HL-60/S4 treated with retinoic acid at 250 ng/mL for 4 days and 3 days (cell line): ENCODE measurements at regions not wholly inside any gene's neighbourhood (a gene's known extent, or its start where the extent isn't known, plus 50 kb on each side); places are given as distances from the start of the nearest gene placed in this dataset.
"Not testable (repeated sequence)": the region's sequence is repeated elsewhere in the genome, so short reads cannot be mapped to it uniquely, and the experiment has no call there.

Experiments used
- in situ Hi-C: fragments of 300-500 bp; cut with MboI; formaldehyde crosslinking; loops from 2 replicates; pipeline ENCODE4 v1.7.0; 2022; ENCODE audit warnings: low sequenced_read_pairs

DNA sequence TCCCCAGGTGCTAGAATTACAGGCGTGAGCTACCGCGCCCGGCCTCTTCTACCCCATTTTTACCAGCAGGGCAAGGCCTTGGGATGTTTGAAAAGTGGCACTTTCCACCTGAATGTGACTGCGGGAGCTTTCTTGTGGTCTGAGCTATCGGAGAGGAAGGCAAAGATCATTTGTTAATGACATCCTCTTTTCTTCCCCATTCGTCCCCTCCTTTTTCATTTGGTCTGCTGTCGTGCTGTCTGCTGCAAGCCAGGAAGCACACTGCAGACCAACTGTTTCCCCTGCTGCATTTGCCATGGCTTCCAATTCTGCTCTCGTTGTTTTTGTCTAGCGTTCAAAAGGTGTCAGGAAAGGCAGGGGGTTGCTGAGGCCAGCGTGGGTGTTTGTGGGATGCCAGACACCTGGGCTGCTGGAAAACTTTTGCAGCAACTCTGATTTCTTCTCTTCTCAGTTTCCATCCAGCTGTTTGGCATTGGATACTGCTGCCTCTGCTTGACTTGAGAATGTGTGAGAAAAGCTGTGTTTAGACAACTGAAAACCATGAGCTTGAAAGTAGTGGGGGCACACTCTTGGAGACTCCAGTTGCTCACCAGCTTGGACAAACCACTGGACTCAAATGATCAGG, 196.4 kb upstream of the MSX2 start:
- in situ Hi-C loops: no loop called here

DNA sequence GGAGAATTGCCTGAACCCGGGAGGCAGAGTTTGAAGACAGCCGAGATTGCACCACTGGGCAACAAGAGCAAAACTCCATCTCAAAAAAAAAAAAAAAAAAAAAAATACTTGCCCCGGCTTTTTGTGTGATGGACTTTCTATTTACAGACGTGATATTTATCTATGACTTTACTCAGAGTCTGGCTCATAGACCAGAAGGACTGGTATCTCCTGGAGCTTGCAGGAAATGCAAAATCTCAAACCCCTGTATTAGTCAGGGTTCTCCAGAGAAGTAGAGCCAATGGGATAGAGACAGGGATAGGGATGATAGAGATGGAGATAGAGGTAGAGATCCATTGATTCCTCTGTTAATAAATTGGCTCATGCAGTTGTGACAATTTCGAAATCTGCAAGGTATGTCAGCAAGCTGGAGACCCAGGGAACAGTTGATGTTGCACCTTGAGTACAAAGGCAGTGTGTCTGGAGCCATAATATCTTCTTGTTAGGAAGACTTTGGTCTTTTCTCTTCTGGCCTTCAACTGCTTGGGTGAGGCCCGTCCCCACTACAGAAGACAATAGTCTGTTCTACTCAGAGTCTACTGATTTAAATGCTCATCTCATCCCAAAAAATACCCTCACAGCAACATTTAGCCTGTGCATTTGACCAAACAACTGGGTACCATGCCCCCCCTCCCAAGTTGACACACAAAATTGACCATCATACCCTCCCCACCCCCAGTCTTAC, 195.4 kb upstream of the MSX2 start:
- in situ Hi-C loops: no loop called here

DNA sequence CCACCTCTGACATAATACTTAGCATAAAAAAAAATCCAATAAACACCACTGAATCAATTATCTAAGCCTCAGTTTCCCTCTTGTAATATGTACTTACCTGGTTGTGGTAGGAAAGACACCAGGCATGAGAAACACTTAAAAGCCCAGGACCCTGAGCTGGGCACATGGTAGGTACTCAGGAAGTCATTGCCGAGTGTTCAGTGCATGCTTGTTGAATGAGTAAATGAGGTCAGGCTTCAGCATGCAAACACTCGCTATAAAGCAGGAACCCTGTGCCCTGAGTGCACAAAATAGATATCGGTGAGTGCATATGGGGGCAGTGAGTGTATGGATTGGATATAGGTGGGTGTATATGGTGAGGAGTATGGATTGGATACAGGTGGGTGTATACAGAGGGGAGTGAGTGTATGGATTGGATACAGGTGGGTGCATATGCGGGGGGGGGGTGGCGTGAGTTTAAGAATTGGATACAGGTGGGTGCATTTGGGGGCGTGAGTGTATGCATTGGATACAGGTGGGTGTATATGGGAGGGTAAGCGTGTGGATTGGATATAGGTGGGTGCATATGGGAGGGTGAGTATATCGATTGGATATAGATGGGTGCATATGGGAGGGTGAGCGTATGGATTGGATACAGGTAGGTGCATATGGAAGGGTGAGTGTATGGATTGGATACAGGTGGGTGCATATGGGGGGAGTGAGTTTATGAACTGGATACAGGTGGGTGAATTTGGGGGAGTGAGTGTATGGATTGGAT, 194.3 kb upstream of the MSX2 start:
- in situ Hi-C loops: no loop called here

DNA sequence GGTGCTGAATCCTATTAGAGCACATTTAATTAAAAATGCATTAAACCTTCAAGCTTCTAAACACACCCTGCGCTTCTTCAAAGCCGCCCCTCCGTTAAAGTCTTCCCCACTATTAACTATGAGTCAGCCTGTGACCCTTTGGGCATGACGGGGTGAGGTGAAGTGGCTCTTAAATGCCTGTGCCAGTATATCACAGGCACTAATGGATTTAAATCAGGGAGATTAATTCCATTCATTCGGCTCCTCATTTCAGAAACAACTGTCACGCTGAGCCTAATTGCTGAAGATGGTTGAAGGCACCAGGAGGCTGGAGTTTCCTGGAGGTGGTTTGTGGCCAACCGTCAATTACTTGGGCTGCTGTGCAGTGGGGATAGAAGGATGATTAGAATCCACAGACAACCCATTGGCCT, 192.6 kb upstream of the MSX2 start:
- in situ Hi-C loops: no loop called here

DNA sequence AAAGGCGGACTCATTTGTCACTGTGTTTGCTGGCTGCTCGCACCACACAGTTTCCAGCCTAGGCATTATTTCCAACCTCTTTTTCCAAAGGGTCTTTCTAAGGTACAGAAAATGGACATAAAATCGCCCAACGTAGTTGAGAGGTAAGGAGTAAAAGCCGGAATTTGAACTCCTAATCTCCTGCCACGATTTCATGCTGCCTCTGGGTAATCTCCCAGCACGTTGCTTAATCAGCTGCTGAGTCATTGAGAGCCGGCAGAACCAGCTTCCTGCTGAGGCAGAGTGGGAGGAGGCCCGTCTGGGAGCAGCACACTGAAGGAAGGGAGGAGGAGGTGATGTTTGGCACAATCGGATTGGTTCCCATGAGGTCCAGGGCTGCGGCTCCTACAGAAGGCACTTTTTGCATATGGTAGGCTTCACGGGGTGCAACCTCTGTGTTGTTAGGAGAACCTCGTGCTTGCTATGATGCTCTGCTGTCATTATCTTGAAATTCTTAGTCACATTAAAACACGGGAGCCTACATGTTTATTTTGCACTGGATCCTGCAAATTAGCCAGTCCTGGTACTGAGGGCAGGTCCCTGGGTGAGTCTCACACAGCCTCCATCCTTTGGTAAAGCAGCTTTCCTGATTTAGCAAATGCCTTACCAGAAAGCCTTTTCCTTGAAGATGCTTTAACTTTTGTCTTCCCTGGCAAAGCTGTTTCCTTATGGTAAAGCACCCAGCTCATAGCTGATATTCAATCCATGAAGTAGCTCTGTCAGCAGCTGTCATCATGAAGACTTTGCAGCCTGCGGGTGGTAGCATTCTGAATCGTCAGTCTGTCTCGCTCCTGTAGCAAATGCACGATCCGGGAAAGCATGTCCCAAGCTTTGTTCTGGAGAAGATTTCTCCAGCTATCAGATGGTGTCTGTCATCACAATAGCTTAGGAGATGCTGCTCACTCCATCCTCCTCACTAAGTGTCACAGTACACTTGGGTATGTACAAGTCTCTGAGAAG, 191.6 kb upstream of the MSX2 start:
- in situ Hi-C loops: no loop called here

DNA sequence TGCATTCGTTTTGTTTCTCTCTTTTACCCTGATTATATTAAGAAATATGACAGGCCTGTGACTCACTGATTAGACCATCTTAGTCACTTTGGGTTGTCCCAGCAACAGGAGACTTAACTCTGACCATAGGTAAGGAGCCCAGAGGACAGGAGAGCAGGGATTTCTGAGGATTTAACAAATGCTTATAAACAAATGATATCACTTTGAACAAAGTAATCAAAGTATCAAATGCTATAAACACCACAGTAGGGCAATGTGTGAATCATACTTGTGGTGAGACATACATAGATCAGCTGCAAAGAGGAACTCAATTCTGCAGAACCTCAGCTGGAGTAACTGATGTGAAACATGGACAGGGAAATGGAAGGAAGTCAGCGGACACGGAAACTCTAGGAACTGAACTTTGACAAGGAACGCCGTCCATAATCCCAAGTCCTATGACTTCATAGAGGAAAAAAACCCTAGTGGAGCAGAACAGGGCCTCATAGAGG, 190.6 kb upstream of the MSX2 start:
- in situ Hi-C loops: no loop called here

DNA sequence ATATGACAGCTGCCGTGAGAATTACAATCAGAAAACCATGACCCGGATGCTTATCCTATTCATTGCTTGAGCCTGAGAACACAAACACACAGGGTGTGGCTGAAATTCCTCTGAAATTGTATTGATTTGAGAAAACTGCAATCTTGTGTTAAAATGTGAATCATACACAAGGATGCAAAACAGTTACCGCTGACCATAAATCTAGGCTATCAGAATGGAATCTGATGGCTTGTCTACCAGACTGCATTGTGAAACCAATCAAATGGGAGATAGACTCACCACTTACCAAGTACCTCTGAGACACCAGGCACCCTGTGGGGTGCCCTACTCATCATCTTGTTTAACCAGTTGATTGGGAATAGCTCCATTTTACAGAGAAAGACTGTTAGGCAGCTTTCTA, 188.7 kb upstream of the MSX2 start:
- in situ Hi-C loops: no loop called here

DNA sequence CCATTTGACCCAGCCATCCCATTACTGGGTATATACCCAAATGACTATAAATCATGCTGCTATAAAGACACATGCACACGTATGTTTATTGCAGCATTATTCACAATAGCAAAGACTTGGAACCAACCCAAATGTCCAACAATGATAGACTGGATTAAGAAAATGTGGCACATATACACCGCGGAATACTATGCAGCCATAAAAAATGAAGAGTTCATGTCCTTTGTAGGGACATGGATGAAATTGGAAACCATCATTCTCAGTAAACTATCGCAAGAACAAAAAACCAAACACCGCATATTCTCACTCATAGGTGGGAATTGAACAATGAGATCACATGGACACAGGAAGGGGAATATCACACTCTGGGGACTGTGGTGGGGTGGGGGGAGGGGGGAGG, 184.6 kb upstream of the MSX2 start:
- in situ Hi-C loops: not testable (repeated sequence)

DNA sequence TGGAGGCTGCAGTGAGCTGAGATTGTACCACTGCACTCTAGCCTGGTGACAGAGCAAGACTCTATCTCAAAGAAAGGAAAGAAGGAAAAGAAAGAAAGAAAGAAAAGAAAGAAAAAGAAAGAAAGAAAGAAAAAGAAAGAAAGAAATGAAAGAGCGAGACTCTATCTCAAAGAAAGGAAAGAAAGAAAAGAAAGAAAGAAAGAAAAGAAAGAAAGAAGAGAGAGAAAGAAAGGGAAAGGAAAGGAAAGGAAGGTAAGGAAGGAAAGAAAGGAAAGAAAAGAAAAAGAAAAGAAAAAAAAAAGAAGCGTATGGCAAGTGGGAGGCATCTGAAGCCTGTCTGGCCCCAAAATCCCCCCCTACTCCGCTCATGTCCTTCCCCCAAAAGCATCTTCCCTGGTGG, 182.3 kb upstream of the MSX2 start:
- in situ Hi-C loops: no loop called here

DNA sequence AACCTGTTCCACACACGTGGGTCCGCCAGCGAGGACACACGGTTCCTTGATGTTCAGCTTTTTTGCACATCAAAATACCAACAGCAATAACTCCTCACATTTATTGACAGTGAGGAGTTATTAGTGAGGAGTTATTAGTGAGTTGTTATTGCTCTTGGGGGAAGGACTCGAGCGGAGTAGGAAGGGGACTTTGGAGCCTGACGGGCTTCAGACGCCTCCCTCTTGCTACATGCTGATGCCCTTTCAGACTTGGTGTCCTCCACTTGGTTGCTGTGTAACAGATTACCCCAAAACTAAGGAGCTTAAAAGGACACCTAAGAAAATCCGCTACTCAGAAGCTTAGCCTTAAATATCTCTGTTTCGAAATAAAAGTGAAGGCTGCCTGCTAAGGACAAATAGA, 181.9 kb upstream of the MSX2 start:
- in situ Hi-C loops: no loop called here

DNA sequence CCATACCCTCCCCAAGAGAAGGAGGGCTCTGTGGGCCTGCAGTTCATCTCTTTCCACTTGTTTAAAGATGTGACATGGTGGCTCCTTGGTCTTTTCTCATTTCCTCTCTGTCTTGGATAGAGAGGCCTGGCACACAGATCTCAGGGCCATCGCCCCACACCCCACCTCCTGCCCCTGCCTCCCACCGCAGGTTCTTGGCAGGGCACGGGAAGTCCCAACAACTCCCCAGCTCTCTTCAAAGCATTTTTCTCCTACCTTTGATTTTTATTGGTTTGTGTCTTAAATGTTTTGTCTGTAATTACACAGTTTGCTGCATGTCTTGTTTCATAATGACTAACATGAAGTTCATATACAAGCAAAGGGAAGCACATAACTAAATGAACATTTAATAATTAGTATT, 178.5 kb upstream of the MSX2 start:
- in situ Hi-C loops: no loop called here

DNA sequence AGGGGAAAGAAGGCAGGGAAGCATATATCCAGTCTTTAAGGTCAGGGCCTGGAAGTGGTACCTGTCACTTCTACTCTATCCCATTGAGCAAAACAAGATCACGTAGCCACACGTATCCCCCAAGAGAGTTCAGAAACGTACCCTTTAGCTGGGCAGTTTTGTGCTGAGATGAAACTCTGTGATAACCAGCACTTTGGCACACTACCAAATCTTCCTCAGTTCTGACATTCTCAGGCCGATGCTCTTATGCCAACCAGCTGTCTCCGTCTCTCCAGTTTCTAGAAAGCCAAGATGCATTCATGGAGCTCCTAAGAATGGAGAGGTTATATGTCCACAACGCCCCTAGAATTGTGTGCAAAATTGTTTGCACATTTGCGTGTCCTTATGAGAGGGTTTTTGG, 176.6 kb upstream of the MSX2 start:
- in situ Hi-C loops: no loop called here

DNA sequence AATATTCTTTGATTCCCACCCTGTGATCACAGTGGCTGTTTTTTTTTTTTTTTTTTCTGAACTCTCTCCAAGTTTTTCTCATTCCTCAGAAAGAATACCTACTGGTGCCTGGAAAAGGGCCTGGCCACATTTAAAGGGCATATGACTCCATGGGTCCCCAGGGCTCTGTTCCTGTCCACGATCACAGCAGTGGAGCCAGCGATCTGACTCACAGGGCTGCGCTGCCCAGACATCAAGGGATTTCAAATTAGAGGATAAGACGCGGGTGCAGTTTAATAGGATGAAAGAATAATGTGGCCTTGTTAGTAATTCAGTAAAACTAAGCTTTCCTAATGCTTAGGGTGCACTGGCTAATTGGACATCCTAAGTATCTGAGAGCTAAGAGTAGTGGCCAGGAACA, 175.1 kb upstream of the MSX2 start:
- in situ Hi-C loops: no loop called here

DNA sequence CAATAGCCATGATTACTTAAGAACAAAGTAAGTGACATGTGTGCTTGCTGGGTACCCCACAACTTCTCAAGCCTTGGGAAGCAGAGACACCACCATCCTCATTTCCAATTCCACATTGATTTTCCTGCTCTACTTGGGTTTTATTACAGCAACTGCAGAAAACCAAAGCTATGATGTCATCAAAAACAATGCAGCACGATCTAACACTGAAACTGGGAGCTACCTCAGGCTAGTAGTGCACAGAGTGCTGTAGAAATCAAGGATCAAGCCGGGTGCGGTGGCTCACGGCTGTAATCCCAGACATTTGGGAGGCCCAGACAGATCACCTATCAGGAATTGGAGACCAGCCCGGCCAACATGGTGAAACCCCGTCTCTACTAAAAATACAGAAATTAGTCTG, 174.4 kb upstream of the MSX2 start:
- in situ Hi-C loops: no loop called here

DNA sequence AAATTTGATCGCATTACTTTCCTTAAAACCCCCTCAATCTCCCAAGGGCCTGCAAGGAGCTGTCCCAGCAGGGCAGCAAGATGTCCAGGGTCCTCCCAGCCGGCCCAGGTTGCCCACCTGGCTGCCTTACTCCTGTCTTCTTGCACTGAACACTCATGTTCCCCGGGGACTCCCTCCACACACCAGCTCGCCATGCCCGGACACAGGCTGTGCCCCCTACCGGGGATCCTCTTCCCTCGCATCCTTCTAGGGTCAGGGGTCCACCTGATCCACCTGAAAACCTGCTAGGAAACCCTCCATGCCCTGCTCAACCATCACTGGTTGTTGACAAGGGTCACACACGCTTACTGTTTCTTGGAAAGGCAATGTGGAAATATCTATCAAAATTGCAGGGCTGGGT, 172.0 kb upstream of the MSX2 start:
- in situ Hi-C loops: no loop called here

DNA sequence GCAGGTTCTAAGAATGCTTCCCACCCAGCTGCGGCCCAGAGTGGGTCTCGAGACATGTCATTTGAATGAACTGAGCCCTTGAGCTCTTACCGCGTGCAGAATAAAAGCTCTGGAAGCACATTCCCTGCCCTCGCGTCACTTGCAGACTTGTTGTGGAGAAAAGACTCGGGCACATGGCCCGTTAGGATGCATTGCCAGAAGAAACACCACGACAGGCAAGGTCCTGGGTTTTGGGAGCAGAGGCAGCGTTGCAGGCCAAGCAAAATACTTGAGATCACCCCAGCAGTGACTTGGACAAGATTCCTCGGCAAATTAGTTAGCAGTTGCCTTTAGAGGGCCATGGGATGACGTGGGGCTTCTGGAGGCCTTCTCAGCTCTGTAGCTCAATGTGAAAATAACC, 170.8 kb upstream of the MSX2 start:
- in situ Hi-C loops: no loop called here

DNA sequence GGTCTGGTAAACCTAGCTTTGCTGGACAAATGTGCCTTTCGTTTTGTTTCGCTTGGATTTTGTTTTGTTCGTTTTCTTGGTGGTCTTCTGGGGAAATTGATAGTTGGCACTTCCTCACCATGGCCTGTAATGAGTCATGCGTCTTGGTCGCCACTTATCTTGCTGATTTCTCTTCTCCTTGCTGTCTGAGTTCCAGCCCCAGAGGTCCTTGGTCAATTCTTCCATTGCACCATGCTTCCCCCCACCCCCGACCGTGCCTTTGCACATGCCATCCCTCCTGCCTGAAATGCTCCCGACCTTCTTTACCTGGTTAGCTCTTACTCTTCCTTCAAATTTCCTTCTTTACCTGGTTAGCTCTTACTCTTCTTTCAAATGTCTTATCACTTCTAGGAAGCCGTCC, 168.7 kb upstream of the MSX2 start:
- in situ Hi-C loops: no loop called here

DNA sequence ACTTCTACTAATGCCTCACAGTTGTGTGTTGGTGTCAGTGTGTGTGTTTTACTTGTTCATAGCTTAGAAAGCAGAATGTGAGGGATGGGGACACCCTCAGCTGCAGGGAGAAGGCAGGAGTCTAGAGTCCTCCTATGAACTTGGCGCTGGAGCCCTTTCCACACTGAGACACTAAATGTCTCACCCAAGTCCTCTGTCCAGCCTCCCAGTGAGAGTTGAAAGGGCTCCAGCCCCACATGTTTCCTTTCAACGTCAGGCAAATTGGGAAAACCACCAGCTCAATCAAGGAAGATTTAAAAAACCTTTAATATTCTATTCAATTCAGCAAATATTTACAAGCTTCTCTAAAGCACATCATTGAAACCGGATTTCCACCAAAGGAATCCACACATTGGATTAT, 167.6 kb upstream of the MSX2 start:
- in situ Hi-C loops: no loop called here

DNA sequence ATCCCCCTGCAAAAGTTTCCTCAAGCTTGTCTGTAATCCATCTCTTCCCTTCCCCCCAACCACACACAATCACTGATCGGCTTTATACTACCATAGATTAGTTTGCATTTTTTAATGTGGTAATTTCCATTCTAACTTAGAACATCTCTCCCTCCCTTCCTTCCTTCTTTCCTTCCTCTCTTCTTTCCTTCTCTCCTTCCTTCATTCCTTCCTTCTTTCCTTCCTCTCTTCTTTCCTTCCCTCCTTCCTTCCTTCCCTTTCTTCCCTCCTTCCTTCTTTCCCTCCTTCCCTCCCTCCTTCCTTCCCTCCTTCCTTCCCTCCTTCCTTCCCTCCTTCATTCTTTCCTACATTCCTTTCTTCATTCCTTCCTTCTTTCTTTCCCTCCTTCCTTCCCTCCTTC, 166.2 kb upstream of the MSX2 start:
- in situ Hi-C loops: no loop called here

DNA sequence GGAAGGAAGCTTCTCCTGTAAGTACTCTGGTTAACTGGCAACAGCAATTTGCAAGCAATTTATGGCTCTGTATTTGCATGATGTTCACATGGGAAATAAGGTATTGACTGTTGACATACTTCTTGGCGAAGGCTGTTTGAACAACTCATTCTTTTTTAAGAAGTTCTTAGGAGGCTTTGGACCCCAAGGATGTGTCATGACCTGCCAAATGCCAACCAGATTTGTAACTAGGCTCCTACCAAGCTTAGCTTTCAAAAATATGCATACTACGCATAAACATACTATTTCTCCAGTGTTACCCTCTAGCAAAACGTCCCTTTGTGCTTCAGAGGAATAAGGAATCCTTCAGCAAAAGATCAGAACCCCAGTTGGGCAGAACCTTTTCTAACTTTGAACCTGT, 165.2 kb upstream of the MSX2 start:
- in situ Hi-C loops: no loop called here

DNA sequence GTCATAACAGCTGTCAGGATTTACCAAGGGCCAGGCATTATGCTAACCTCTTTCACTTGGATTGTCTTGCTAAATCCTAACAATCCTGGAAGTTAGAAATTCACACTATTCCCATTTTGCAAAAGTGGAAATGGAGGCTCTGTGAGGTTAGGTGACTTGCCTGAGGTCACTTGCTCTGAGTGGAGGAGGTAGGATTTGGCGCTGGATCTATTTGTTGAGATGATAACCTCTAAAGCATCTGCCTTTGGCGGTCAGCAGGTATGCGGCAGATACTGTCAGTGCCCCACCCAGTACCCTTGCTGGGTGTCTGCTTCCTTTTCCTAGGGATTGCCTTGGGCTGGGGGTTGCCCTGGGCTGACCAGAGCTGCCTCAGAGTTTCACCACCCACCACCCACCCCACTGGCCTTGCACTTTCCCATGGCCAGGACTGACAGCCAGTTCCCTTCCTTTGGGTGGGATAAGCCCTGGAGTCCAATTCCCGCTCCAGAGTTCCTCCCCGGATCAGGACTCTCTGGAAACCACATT, 164.8 kb upstream of the MSX2 start:
- in situ Hi-C loops: no loop called here
